Osteoblast (primary cell): ENCODE measurements at regions not wholly inside any gene's neighbourhood (a gene's known extent, or its start where the extent isn't known, plus 50 kb on each side); places are given as distances from the start of the nearest gene placed in this dataset.
A peak's percentile ranks its signal among the peaks of the same experiment; 100 is the strongest.

Experiments used
- DNase-seq: peaks from one replicate; pipeline ENCODE4 v3.0.0; 2011; ENCODE audit warnings: low spot score, mixed read lengths; ENCODE audit not compliant: insufficient read length; ENCODE audit errors: missing footprints
- H2AFZ ChIP-seq: 2 replicates; pipeline ENCODE4 v1.6.0; 2011; ENCODE audit warnings: mild to moderate bottlenecking, low read length
- H3K27ac ChIP-seq: 2 replicates; pipeline ENCODE4 v1.5.1; 2011; ENCODE audit warnings: mild to moderate bottlenecking, low read depth, low read length, moderate library complexity
- H3K27me3 ChIP-seq: 2 replicates; pipeline ENCODE4 v1.6.0; 2012; ENCODE audit warnings: mild to moderate bottlenecking, control low read depth, inconsistent platforms, low read length, moderate library complexity; ENCODE audit not compliant: insufficient read depth
- H3K36me3 ChIP-seq: 2 replicates; pipeline ENCODE4 v1.5.1; 2011; ENCODE audit warnings: mild to moderate bottlenecking, low read length, control low read depth, moderate library complexity; ENCODE audit not compliant: insufficient read depth
- H3K4me1 ChIP-seq: 2 replicates; pipeline ENCODE4 v1.5.1; 2011; ENCODE audit warnings: mild to moderate bottlenecking, low read length, control low read depth, moderate library complexity; ENCODE audit not compliant: insufficient read depth
- H3K4me2 ChIP-seq: 2 replicates; pipeline ENCODE4 v1.6.0; 2011; ENCODE audit warnings: mild to moderate bottlenecking, low read length; ENCODE audit not compliant: insufficient read depth
- H3K4me3 ChIP-seq: fragments of 200-600 bp; sonication (generic); 3 replicates; pipeline ENCODE4 v1.5.1; 2012; ENCODE audit warnings: mild to moderate bottlenecking, low read length, inconsistent platforms; ENCODE audit not compliant: insufficient read depth
- H3K79me2 ChIP-seq: 2 replicates; pipeline ENCODE4 v1.6.0; 2012; ENCODE audit warnings: mild to moderate bottlenecking, low read length, control low read depth, inconsistent platforms; ENCODE audit not compliant: insufficient read depth
- H3K9me3 ChIP-seq: 2 replicates; pipeline ENCODE4 v1.5.1; 2011; ENCODE audit warnings: low read depth, low read length, control low read depth
- H4K20me1 ChIP-seq: 2 replicates; pipeline ENCODE4 v1.6.0; 2012; ENCODE audit warnings: mild to moderate bottlenecking, low read length, control low read depth; ENCODE audit not compliant: insufficient read depth
- TF ChIP-seq, protein P1 (sequence below): IDR thresholded peaks from 2 replicates; pipeline ENCODE4 v1.5.1; 2011; ENCODE audit warnings: mild to moderate bottlenecking, low read depth, low read length, moderate library complexity; ENCODE audit errors: extremely low read depth

DNA sequence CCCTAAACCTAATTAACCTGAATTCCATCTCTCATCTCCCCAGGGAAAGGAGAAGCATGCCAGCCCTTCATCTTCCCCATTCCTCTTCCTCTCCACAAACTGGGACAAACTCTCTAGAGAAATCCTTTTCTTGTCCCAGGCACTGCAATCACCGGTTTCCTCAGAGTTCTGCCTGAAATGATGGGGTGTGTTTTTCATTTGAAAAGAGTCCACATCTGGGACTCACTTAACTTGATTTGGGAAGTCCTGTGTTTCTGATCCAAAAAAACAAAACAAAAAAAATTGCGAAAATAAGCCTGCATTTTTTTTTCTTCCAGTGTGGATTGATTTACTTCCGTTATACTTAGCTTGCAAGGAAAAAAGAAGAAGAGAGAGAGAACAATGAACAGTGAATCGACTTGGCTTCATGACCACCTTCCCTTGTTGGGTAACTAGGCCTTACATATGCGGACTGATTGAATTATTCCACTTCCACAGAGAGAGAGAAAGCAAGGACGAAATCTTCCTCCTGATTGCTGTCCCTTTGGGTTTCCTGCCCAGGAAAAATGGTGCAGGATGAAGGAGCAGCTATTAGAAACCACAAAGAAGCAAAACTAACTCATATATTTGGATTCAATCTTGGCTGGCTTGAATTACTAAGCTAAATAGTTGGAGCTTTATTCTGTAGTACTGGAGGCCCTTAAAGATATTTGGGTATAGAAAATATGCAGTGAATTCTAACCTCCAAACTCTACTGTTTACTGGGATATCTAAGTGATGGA lies 506.2 kb upstream of the TBX3 start:
- no peak overlapping the region for H3K4me2 ChIP-seq
- TF ChIP-seq, protein P1, sequence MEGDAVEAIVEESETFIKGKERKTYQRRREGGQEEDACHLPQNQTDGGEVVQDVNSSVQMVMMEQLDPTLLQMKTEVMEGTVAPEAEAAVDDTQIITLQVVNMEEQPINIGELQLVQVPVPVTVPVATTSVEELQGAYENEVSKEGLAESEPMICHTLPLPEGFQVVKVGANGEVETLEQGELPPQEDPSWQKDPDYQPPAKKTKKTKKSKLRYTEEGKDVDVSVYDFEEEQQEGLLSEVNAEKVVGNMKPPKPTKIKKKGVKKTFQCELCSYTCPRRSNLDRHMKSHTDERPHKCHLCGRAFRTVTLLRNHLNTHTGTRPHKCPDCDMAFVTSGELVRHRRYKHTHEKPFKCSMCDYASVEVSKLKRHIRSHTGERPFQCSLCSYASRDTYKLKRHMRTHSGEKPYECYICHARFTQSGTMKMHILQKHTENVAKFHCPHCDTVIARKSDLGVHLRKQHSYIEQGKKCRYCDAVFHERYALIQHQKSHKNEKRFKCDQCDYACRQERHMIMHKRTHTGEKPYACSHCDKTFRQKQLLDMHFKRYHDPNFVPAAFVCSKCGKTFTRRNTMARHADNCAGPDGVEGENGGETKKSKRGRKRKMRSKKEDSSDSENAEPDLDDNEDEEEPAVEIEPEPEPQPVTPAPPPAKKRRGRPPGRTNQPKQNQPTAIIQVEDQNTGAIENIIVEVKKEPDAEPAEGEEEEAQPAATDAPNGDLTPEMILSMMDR: no peak
- no peaks in the 10 kb centered on the region for H4K20me1 ChIP-seq
- H3K36me3 ChIP-seq: no peaks in the 10 kb centered on the region
- no peaks in the 10 kb centered on the region for H3K79me2 ChIP-seq
- no peaks in the 10 kb centered on the region for H3K9me3 ChIP-seq
- H3K27ac ChIP-seq: no peak overlapping the region
- H3K4me1 ChIP-seq: no peaks in the 10 kb centered on the region
- H3K27me3 ChIP-seq: no peaks in the 10 kb centered on the region
- H3K4me3 ChIP-seq: no peak overlapping the region
- peak overlapping the region; percentile 73 for H2AFZ ChIP-seq
- no peak for DNase-seq

DNA sequence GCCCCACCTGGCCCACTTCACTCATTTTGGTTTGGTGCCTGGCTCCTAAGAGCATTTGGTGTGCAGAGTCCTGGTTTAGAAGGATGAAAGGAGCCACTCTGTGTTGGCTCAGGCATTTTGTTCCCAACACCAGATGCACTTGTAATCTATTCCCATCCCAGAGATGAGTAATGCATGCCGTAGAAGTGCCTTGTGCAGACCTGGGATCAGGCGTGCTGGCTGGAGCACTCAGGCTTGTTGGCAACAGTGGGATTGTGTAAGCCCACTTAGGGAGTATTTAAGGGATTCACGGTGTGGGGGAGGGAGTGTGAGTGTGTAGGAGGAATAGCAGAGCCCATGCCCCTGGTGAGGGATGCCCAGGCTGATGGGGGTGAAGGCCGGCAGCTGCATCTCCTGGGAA lies 501.5 kb upstream of the TBX3 start:
- no peaks in the 10 kb centered on the region for H3K36me3 ChIP-seq
- H3K79me2 ChIP-seq: no peaks in the 10 kb centered on the region
- no peak overlapping the region for H3K27ac ChIP-seq
- no peaks in the 10 kb centered on the region for H3K4me1 ChIP-seq
- no peak overlapping the region for H3K4me3 ChIP-seq
- no peaks in the 10 kb centered on the region for H3K9me3 ChIP-seq
- no peak overlapping the region for H2AFZ ChIP-seq
- DNase-seq: no peak
- H3K27me3 ChIP-seq: no peaks in the 10 kb centered on the region
- no peak overlapping the region for H3K4me2 ChIP-seq
- TF ChIP-seq, protein P1: no peak
- H4K20me1 ChIP-seq: no peaks in the 10 kb centered on the region

DNA sequence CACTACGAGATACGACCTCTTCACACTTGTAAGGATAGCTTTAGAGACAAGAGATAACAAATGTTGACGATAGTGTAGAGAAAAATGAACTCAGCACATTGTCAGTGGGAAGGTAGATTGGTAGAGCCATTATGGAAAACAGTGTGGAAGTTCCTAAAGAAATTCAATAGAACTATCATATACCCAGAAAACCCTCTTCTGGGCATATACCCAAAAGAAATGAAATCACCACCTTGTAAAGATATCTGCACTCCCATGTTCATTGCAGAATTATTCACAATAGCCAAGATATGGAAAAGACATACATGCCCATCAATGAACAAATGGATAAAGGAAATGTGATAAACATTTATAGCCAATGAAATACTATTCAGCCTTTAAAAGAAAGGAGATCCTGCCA lies 499.8 kb upstream of the TBX3 start:
- Histone ChIP-seq H3K4me1 (no peaks in the 10 kb centered on the region), H3K36me3 (no peaks in the 10 kb centered on the region), H2AFZ (no peak overlapping the region), H4K20me1 (no peaks in the 10 kb centered on the region), H3K4me2 (no peak overlapping the region), H3K9me3 (no peaks in the 10 kb centered on the region), H3K4me3 (no peak overlapping the region), H3K79me2 (no peaks in the 10 kb centered on the region), H3K27ac (no peak overlapping the region), H3K27me3 (no peaks in the 10 kb centered on the region)
- TF ChIP-seq, protein P1: no peak
- DNase-seq: no peak

DNA sequence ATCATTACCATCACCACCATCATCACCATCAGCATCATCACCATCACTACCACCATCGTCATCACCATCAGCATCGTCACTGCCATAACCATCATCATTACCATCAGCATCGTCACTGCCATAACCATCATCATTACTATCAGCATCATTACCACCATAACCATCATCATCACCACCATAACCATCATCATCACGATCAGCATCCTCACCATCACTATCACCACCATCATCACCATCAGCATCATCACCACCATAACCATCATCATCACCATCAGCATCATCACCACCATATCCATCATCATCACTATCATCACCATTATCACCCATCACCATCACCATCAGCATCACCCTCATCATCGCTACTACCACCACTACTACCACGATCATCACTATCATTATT lies 493.9 kb upstream of the TBX3 start:
- TF ChIP-seq, protein P1: no peak
- H4K20me1 ChIP-seq: no peaks in the 10 kb centered on the region
- no peak overlapping the region for H3K4me3 ChIP-seq
- no peaks in the 10 kb centered on the region for H3K9me3 ChIP-seq
- H3K4me1 ChIP-seq: no peaks in the 10 kb centered on the region
- no peaks in the 10 kb centered on the region for H3K36me3 ChIP-seq
- no peak overlapping the region for H3K27ac ChIP-seq
- no peak overlapping the region for H3K4me2 ChIP-seq
- DNase-seq: no peak
- no peak overlapping the region for H2AFZ ChIP-seq
- no peaks in the 10 kb centered on the region for H3K27me3 ChIP-seq
- no peaks in the 10 kb centered on the region for H3K79me2 ChIP-seq
